Esophagus mucosa (tissue), 1 donor: ENCODE measurements at regions not wholly inside any gene's neighbourhood (a gene's known extent, or its start where the extent isn't known, plus 50 kb on each side); places are given as distances from the start of the nearest gene placed in this dataset.
"Not testable (repeated sequence)": the region's sequence is repeated elsewhere in the genome, so short reads cannot be mapped to it uniquely, and the experiment has no call there.

Source experiments
- ATAC-seq: fragments of 200-7000 bp; cut with Tn5 transposase; one replicate; pipeline ENCODE4 v1.9.1; 2020
- donor health status: DM: yes; HTN: yes; CAD: no.

DNA sequence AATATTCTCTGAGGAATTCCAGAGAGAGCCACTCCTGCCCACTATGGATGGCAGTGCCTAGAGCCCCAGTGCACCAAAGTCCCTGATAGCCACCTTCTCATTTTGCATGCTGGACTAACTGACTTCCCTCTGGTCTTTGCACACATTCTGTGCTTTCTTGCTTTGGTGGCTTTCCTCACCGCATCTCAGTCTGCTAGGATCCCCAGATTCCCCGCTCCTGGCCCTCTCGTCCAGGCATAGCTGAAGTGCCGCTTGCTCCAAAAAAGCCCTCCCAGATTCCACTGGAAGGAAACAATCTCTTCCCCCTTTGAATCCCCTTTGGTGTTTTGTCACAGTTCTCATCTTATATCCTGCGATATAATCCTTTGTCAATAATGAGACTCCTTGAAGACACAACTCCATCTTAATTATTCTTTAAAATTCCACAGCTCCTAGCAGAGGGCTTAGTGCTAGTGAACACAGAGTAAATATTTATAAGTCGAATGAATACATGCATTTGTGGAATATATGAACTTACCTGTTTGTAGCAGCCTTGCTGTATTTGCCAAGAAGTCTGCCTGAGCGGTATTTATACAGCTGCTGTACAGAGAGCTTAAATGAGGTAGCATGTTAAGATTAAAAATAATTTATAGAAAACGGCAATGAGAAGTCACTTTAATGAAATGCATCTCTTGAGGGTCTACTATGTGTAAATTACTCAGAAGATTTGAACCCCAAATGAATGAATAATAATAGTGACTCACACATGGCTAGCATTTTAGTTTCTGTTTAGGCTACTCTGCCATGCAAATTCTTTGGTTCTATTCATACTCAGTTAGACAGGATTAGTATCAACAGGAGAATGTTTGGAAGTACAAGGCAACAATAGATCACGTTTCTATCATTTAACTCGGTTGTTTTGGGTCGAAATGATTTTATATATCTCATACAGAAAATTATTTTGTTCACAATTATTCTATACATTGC lies 421.9 kb upstream of the TENM3 start:
- ATAC-seq, result no peak

DNA sequence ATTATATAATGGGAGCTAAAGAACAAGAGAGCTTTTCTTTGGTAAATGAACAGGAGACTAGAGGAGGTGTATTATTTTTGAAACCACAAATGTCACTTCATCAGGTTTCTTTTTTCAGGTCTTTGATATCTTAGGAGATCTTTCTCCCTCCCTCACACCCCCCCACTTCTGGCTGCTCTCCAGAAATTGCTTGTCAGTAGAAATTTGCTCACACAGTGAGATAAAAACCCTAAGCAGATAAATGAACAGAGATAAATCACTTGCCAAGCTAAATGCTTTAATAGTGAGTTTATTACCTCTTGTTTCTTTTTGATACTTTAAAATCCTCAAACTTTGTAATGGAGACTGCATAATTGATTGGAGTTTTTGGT lies 421.2 kb upstream of the TENM3 start:
- no peak for ATAC-seq

DNA sequence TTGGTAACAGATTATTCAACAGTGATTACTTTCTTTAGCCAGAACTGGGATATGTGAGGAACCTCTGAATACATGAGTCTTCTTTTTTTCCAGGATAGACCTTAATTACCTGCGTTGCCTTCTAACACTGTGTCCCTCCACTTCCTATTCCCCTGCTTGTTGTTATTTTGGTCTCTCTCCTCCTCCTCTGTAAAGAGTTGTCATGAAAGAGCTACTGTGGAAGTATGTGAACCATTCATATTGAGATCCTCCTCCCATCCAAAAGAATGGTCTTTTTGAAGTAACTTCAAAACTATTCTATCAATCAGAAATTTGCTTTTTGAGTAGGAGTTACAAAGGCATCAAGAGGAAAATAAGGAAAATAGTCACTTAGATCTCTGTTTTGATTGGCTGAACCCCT lies 420.0 kb upstream of the TENM3 start:
- ATAC-seq, result no peak

DNA sequence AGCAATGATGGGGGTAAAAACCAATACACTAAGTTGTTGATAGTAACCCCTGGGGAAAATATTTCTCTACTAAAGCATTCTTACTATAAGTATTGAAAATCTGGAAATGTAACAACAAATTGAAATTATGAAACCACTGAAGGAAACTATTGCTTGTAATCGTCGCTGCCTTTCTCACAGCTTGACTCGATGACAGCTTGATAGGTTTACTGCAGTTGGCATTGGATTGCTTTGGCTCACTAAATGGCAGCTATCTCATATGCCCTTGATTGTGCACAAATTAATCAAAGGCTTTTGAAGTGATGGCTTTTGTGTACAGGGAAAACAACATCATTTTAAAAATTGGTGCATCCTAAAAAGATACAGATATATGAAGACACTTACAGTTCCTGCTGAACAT lies 419.6 kb upstream of the TENM3 start:
- no peak for ATAC-seq

DNA sequence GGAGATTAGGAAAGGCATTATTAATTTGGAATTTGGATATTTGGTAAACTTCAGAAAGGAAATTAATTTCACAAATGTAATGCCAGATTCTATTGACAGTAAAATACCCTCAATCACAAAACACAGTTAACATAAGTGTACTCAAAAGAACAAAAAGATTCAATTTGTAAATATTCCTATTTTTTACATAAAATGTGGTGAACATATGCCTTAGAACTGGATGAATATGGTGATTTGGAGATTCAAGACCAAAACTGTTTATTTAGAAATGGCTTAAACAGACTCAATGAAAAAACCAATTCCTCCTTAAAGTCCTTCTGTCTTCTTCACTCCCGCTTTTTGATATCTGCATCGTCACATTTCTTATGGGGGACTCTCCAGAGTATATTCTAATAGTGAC lies 417.6 kb upstream of the TENM3 start:
- no peak for ATAC-seq

DNA sequence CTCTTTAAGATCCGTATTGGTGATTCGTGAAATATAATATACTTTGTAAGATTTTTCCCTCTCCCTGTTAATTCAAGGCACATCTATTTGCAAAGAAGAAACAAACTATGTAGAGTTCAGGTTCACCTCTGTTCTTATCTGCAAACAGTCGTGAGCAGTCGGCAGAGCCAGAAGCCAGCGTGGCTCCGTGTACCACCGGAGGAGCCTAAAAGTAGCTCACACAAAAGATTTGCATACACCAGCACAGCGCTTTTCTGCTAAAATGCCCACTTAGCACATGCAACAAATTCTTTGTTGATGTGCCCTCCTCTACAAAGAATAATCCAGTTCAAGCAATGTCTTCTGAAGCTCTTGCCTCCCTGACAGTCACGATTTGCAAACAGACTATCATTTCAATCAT lies 416.0 kb upstream of the TENM3 start:
- ATAC-seq, result no peak

DNA sequence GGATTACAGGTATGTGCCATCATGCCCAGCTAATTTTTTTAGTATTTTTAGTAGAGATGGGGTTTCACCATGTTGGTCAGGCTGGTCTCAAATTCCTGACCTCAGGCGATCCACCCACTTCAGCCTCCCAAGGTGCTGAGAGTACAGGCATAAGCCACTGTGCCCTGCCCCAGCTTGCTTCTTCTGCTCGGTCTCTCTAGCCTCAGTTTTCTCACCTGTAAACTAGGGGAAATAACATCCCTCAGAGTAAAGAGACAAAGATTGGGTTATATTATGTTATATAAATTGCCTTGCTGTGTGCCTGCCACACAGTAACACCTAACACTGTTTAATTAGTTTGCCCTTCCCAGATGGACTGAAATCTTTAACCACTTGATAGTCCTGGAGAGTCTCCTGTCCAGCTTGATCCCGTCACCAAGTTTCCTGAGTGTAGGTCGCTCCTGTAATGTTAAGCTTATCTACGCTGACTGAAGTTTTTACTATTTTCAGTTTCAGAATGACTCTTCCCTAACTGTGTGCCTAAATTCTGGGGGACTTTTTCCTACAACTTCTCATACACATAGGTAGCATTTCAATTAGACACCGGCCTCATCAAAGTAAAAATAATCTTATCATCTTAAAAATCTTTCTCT lies 412.7 kb upstream of the TENM3 start:
- ATAC-seq, result no peak

DNA sequence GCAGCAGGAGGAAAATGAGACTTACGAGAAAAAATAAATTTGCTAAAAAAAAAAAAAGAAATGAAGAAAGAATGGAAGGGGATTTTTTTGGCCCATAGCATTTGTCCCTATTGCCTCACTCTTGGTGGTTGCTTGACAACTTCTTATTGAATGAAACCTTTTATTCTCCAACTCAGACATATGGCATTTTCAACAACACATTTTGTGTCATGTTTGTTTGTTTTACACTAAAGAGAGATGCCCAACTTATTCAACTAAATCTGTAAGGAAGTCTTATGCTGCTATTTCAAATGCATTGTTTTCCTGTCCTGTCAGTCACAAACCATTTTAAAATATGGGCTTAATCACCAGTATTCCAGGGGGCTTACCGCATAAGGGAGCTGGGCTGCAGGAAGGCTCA lies 409.1 kb upstream of the TENM3 start:
- ATAC-seq, result no peak

DNA sequence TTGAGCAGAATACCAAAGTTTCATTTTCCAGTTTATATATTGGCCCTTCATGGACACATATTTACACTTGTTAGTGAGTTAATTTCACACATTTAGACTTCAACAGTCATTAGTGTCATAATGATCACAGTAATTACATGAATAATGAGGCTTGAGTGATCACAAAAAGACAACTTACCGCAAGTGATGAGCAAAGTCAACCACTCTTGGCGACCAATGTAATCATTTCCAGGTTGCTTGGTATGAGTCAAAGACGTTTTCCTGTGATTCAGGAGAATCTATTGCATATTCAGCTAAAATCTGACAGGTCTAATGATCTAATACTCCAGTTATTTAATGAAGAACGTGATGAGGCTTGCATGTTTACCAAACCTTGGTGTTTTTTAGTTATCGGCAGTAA lies 407.9 kb upstream of the TENM3 start:
- ATAC-seq, result no peak

DNA sequence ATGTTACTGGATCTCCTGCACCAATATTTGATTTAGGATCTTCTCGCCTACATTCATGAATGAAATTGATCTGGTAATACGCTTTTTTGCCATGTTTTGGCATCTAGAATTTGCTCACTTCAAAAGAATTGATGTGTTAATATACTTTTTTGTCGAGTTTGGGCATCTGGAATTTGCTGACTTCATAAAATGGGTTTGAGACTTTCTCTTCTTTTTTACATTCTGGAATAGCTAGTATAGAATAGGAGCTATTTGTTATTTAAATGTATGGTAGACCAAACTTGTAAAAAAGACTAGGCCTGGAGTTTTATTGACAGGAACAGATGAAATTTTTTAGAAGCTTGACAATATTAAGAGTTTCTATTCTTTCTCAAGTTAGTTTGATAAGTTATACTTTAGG lies 404.9 kb upstream of the TENM3 start:
- ATAC-seq, result no peak

DNA sequence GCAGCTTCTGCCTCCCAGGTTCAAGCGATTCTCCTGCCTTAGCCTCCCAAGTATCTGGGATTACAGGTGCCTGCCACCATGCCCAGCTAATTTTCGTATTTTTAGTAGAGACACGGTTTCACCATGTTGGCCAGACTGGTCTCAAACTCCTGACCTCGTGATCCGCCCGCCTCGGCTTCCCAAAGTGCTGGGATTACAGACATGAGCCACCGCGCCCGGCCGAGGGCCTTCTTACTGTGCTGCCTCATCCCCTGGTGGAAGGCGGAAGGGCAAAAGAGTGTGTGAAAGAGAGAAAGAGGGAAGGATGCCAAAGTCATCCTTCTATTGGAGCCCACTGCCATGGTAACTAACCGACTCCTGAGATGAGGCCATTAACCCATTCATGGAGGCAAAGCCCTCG lies 399.4 kb upstream of the TENM3 start:
- ATAC-seq, result not testable (repeated sequence)

DNA sequence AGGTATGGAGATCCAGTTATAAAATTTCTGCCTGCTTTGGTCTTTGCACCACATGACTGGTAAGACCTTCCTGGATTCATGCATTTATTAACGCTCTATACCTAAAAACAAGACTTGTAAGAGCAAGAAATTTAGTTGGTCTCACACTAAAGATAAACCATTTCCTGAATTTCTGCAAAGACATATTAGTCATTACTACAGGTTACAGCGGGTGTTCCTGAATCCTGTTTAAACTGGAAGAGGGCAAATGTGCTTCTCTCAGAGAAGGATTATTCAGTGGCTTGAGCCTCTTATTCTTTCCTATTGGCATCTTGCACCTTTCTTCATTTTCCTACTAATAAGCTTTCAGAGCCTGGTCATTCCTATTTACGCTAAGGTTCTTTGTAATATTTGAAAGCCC lies 397.6 kb upstream of the TENM3 start:
- ATAC-seq, result peak; percentile 73

DNA sequence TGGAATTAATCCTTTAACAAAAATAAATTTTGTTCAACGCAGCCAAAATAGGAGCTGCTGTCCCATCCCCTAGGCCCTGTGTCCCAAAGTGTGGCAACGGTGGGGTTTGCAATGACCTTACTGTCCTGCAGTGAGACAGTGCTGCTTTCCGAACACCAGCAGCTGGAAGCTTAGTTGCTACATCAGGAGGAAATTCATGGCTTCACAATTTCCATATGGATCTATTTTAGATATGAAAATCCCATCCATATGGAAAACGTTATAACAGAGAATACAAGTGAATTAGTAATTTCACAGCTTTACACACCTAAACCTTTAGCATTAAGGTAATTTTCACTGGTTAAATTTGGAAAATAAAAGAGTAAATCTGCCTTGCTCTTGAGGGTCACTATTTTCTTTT lies 396.3 kb upstream of the TENM3 start:
- no peak for ATAC-seq

DNA sequence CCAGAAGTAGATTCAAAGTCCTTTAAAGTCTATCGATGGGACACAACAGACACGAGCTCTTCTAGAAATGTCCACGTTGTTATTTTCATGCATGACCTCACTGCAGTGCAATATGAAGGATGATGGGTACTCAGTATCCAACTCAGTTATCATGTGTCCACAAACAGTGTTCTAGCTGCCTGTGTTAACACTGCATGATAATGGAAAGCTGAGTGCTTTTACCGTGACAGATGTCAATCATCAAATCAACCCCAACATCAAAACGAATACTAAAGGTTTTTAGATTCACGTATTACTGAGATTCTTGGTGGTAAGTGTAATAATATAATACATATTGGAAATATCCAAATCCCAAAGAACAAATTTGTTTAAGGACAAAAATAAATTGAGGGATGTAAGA lies 394.8 kb upstream of the TENM3 start:
- ATAC-seq, result no peak

DNA sequence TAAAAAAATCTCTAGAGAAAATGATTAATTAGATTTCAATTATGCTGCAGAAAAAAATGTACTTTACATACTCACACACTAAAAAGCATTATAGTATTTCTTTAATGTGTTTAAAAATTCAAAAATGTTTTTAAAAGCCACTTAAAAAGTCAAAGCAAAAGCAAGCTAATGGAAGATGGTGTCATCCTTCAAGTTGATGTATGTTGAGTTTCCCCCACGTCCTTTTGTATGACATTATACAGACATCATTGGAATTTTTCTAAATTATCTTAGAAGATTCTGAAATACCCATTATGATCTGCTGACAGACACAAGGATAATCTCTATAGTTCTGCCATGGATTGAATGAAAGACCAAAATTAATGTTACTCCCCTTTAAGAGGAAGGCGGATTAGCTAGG lies 393.7 kb upstream of the TENM3 start:
- ATAC-seq, result no peak

DNA sequence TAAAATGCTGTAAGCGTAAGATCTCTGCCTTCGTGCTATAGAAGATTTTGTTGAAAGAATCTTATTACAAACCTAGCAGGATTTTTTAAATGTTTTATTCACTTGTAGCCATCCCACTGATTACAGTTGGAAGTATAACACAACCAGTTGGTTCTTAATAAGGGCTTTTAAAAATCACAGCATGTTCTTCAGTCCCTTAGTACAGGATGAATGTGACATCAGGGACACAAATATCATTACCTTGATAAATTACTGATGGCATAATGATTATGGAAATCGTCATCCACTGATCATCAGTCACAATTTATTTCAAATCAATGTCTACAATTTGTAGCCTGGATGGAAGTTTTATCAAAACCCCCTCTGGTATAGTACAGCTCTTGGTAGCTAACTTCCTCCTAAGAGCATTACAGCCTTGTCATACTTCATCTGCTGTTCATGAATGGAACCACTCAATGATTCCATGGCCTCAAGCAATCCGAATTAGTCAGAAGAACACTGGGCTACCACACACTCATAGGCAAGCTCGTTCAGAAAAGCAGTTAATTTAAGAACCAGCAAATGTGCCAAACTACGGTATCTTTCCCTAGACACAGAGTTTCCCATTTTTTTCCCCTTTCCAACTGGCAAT lies 389.2 kb upstream of the TENM3 start:
- peak; percentile 87 for ATAC-seq

DNA sequence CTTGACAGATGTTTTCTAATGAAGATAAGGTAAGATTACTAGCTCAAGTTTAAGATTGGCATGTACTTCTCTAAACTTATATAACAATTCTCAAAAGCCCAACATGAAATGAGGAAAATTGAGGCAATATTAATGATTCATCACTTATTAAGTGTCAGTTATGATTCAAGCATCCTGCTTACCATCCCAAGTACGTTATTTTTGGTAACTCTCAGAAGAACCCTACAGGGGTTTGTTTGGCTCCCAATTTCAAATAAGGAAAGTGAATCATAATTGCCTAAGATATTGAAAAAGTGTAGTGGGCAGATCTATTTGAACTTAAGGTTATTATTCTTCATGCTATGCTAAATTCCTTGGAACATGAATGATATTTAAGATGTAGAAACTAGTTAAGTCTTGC lies 387.9 kb upstream of the TENM3 start:
- no peak for ATAC-seq

DNA sequence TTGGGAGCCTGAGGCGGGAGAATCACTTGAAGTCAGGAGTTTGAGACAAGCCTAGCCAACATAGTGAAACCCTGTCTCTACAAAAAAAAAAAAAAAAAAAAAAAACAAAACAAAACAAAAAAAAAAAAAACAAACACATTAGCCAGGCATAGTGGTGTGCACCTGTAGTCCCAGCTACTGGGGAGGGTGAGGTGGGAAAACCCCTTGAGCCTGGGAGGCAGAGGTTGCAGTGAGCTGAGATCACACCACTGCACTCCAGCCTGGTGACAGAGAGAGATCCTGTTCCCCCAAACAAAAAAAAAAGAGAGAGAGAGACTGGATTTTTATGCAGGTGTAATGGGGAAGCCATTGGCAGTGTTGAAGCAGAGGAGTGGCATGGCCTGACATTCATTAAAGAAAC lies 385.7 kb upstream of the TENM3 start:
- not testable (repeated sequence) for ATAC-seq

DNA sequence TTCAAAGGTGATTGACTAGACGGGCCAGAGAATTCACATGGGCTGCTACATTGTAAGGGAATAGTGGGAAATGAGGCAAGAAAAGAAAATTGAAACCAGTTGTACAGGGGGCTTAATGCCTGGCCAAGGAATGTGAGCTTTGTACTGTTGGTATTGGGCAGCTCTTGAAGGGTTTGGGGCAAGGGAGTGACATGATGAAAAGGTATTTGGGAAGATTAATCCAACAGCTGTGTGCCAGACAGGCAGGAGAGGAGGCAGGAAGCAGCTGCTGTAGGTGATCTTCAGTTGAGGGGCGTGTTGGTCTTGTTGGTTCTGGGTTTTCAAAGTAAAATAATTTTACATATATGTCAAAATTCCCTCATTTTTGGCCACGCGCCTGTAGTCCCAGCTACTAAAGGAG lies 384.5 kb upstream of the TENM3 start:
- no peak for ATAC-seq

DNA sequence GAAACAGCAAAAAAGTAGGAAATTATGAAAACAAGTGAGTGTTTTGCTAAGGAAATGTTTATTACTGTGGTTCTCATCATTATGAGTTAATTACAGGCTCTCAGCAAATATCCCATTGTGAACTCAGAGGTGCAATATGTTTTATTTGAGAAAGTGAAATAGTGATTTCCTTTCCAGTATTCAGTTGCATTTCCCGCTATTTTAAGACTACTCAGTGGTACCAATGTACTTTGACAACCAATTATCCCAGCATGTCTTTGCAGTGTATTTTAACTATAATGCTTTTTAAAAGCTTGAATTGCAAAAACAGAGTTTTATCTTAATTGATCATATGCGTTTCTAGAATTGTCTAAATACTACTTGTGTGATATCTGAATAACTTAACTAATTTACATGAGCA lies 383.8 kb upstream of the TENM3 start:
- ATAC-seq, result no peak

DNA sequence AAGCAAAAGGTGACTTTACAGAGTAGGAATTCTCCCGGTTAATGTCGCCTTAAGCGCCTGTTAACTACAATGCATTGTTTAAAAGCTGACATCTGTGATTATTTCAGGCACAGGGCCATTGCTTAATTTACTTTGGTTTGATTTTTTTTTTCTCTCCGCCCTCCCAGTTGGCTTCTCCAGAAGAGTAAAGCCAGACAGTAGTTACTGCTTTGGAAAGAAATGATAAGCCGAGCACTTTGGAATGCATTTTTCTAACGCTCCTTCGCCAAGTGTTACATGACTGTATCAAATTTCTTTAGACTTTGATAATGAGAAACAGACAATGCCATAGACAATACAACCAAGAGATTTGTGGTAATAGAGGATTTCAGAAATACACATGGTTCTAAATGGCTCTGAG lies 383.0 kb upstream of the TENM3 start:
- no peak for ATAC-seq

DNA sequence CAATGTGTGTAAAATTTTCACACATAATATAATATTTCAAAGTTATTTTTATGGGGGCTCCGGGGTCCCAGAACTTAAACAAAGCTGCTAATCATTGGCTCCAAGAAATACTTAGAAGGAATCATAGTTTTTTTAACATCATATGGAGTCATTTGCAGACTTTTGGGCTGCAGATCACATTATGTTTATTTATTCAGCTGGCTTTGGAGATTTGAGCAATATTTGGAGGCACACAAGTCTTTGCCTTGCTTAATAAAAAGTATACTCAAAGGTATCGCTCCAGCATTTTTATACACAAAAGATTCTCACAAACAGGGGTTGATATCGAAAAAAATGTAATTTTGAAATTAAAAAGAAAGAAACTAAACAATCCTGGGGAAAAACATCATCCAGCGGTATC lies 382.5 kb upstream of the TENM3 start:
- no peak for ATAC-seq

DNA sequence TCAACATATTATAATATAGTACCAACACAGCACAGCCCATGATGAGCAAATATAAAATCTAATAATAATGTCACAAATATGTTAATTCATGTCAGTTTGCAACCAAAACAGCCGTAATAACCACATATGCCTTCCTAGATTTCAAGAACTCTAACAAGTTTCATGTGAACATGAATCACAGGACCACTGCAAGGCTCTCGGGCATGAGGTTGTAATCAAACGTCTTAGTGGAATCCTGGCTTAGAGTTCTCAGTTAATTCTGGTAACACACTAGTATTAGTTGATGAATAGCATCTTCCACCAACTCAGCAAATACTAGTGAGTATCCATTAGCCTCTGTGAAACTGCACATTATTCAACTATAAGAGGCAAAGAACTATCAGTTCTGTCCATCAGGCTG lies 379.3 kb upstream of the TENM3 start:
- ATAC-seq, result no peak

DNA sequence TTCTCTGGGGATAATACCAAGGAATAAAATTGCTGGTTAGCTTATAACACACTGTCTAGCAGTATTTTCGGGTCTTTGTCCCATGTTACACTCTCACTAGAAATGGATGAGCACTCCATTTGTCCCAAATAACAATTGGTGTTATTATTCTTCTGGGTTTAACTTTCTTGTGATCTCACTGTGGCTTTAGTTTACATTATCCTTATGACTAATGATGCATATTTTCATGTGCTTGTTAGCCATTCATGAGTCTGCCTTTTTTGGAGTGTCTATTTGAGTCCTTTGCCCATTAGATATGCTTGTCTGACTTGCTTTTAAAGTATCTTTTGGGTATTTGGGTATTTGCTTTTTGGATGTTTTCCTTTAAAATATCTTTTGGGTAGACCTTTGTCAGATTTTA lies 372.9 kb upstream of the TENM3 start:
- ATAC-seq, result no peak
